Glomerular visceral epithelial cell (primary cell): ENCODE measurements at regions not wholly inside any gene's neighbourhood (a gene's known extent, or its start where the extent isn't known, plus 50 kb on each side); places are given as distances from the start of the nearest gene placed in this dataset.
"Not testable (repeated sequence)": the region's sequence is repeated elsewhere in the genome, so short reads cannot be mapped to it uniquely, and the experiment has no call there.

Experiments used
- DNase-seq: peaks from one replicate; pipeline ENCODE4 v3.0.0-alpha.2; 2016; ENCODE audit errors: extremely low spot score

DNA sequence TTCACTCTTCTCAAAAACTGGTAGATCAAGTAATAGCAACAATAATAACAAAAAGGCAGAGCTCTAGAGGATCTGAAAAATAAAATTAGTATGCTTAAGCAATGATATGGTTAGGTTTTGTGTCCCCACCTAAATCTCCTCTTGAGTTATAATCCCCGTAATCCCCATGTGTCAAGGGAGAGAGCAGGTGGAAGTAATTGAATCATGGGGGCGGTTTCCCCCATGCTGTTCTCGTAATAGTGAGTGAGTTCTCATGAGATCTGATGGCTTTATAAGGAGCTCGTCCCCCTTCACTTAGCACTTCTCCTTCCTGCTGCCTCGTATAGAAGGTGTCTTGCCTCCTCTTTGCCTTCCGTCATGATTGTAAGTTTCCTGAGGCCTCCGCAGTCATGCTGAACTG, 60.2 kb upstream of the ABHD2 start:
- no peak for DNase-seq

DNA sequence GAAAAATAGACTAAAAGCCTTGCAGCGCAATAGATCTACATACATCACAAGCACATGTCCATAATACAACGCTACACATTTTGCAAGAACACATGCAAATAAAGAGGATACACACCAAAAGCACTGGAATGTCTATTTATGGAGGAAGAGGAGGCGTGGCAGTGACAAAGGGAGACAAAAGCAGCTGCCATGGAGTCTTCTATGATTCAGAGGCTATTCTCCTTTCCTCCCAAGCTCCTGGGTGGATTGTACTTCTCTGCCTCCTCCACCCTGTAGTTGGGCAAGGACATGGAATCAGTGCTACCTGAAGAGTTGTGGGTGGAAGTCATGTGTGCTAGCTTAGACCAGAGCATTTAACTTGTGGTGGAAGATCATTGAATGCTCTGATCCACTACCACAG, 57.9 kb upstream of the ABHD2 start:
- DNase-seq = no peak

DNA sequence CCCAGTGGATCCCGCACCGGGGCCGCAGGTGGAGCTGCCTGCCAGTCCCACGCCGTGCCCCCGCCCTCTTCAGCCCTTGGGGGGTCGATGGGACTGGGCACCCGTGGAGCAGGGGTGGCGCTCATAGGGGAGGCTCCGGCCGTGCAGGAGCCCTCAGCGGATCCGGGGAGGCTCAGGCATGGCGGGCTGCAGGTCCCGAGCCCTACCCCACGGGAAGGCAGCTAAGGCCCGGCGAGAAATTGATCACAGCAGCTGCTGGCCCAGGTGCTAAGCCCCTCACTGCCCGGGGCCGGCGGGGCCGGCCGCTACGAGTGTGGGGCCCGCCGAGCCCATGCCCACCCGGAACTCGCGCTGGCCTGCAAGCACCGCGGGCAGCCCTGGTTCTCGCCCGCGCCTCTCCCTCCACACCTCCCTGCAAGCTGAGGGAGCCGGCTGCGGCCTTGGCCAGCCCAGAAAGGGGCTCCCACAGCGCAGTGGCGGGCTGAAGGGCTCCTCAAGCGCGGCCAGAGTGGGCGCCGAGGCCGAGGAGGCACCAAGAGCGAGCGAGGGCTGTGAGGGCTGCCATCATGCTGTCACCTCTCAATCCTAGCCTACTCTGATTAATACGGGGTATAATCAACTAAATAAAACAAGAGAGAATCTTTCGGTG, 56.5 kb upstream of the ABHD2 start:
- not testable (repeated sequence) for DNase-seq

DNA sequence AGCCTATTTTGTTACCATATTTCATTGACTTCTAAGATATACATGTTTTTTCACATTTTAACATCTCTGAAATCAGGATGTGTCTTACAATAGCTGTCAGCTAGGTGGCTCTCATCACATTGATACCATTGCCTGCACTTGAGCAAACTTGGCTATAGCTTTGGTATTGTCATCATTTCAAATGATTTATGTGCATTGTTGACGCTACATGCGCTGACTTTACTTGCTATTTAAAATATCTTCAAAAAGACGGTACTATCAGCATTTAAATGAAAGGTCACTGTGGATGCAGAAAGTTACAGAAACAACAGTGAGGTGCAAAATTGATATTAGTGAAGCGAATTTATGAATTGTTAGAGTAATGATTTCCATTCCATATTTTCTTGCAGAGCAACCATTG, 54.0 kb upstream of the ABHD2 start:
- DNase-seq = no peak

DNA sequence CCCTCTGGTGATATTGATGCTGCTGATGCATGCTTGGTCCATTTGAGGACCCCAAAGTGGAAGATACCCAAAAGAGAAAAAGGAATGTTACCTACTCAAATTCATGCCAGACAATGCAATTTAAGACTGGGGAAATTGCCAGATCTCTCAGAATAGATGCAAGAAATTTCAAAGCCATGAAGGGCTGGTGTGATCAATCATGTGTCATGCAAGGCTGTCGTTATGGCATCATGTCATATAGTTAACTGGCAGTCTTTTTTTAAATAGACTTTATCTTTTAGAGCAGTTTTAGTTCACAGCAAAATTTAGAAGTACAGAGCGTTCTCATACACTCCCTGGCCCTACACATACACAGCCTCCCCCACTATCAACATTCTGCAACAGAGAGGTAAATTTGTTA, 53.1 kb upstream of the ABHD2 start:
- no peak for DNase-seq

DNA sequence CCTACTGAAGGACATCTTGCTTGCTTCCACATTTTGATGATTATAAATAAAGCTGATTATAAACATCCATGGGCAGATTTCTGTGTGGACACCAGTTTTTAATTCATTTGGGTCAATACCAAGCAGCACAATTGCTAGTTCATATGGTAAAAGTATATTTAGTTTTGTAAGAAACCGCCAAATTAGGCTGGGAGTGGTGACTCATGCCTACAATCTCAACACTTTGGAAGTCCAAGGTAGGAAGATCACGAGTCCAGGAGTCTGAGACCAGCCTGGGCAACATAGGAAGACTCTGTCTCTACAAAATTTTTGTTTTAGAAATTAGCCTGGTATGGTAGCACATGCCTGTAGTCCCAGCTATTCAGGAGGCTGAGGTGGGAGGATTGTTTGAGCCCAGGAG, 52.6 kb upstream of the ABHD2 start:
- DNase-seq = no peak

DNA sequence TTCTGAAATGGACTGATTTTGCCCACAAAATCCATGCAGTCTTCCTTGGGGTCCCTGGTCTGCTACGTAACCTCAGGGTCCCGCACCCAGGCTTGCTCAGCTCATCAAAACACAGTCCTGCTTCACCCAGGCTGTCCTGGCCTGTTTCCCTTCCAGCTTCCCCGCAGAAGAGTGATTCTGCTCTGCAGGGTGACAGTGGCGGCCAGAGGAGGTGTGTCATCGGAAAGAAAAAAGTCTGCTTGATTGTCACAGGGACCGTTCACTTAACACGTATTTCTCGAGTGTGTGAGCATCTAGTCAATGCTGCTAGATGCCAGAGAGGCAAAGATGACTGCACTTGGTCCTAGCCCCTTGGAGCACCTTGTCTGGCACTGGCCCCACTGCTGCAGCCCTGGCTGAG, 50.1 kb upstream of the ABHD2 start:
- DNase-seq = no peak
